RCC 7860 (cell line): ENCODE measurements at regions not wholly inside any gene's neighbourhood (a gene's known extent, or its start where the extent isn't known, plus 50 kb on each side); places are given as distances from the start of the nearest gene placed in this dataset.

Experiments
- DNase-seq: peaks from one replicate; pipeline ENCODE4 v3.0.0-alpha.2; 2015; ENCODE audit warnings: low spot score
- FAIRE-seq: peaks from 2 replicates; lab custom pipeline; 2012; peaks lifted over from hg19 to GRCh38; lab: Jason Lieb, UNC

GRCh38 chr12:131369094-131369845, 341.6 kb upstream of the SFSWAP start:
- FAIRE-seq (no peak), DNase-seq (no peak)

- FAIRE-seq, result no peak
Observed at GRCh38 chr12:131370321-131370720, 340.6 kb upstream of the SFSWAP start.

GRCh38 chr12:131370791-131371347, 340.0 kb upstream of the SFSWAP start:
- FAIRE-seq, result no peak
- DNase-seq, result no peak

More at GRCh38 chr12:131370321-131370720, 340.6 kb upstream of the SFSWAP start:
- no peak for DNase-seq

- FAIRE-seq (no peak), DNase-seq (no peak)
Observed at GRCh38 chr12:131371401-131372170, 339.3 kb upstream of the SFSWAP start.

- no peak for FAIRE-seq
- no peak for DNase-seq
Observed at GRCh38 chr12:131372171-131372475, 338.8 kb upstream of the SFSWAP start.

GRCh38 chr12:131372706-131373195, 338.1 kb upstream of the SFSWAP start:
- no peak for FAIRE-seq
- DNase-seq, result no peak

GRCh38 chr12:131375261-131375971, 335.5 kb upstream of the SFSWAP start:
- FAIRE-seq, result no peak

GRCh38 chr12:131375972-131376345, 334.9 kb upstream of the SFSWAP start:
- DNase-seq (no peak), FAIRE-seq (no peak)

More at GRCh38 chr12:131375261-131375971, 335.5 kb upstream of the SFSWAP start:
- no peak for DNase-seq

GRCh38 chr12:131378176-131378842, 332.6 kb upstream of the SFSWAP start:
- no peak for DNase-seq
- FAIRE-seq, result no peak

GRCh38 chr12:131378861-131379665, 331.8 kb upstream of the SFSWAP start:
- DNase-seq, result no peak
- FAIRE-seq, result no peak

- FAIRE-seq (no peak), DNase-seq (no peak)
Observed at GRCh38 chr12:131379738-131380137, 331.2 kb upstream of the SFSWAP start.

GRCh38 chr12:131380220-131380964, 330.5 kb upstream of the SFSWAP start:
- DNase-seq (no peak), FAIRE-seq (no peak)

GRCh38 chr12:131380965-131381705, 329.8 kb upstream of the SFSWAP start:
- DNase-seq, result no peak
- FAIRE-seq, result no peak

GRCh38 chr12:131381716-131382430, 329.0 kb upstream of the SFSWAP start:
- no peak for DNase-seq
- FAIRE-seq, result no peak

- DNase-seq, result no peak
- FAIRE-seq, result no peak
Observed at GRCh38 chr12:131383291-131383690, 327.6 kb upstream of the SFSWAP start.

GRCh38 chr12:131383741-131384543, 326.9 kb upstream of the SFSWAP start:
- FAIRE-seq, result no peak
- DNase-seq, result no peak

- DNase-seq (no peak), FAIRE-seq (no peak)
Observed at GRCh38 chr12:131384544-131384855, 326.4 kb upstream of the SFSWAP start.
